WTC11 (cell line): ENCODE measurements at regions not wholly inside any gene's neighbourhood (a gene's known extent, or its start where the extent isn't known, plus 50 kb on each side); places are given as distances from the start of the nearest gene placed in this dataset.

Experiments used
- ATAC-seq: fragments of 200-7000 bp; cut with Tn5 transposase; 2 replicates; pipeline ENCODE4 v1.10.0; 2021; ENCODE audit warnings: mild to moderate bottlenecking, moderate library complexity
- CTCF ChIA-PET: fragments of 300-600 bp; sonication (Branson Sonifier 250); formaldehyde crosslinking; loops from one replicate; lab custom pipeline; 2021; ENCODE audit warnings: antibody characterized with exemption; lab: Charles Lee
- POLR2A ChIA-PET: fragments of 350-600 bp; sonication (Branson Sonifier 250); formaldehyde crosslinking; loops from one replicate; lab custom pipeline; 2021; ENCODE audit warnings: antibody characterized with exemption; lab: Charles Lee
- DNase-seq: peaks from one replicate; pipeline ENCODE4 v3.0.0; 2021; ENCODE audit warnings: low spot score
- H3K27ac Mint-ChIP-seq: 2 replicates; pipeline ENCODE4 v1.8.0; 2021; ENCODE audit warnings: mixed read lengths
- H3K27me3 Mint-ChIP-seq: 2 replicates; pipeline ENCODE4 v1.8.0; 2021; ENCODE audit warnings: low read depth, mild to moderate bottlenecking, moderate library complexity, mixed read lengths
- H3K36me3 Mint-ChIP-seq: 2 replicates; pipeline ENCODE4 v1.8.0; 2021; ENCODE audit warnings: mixed read lengths
- H3K4me1 Mint-ChIP-seq: 2 replicates; pipeline ENCODE4 v1.8.0; 2022; ENCODE audit warnings: mixed read lengths
- H3K4me3 Mint-ChIP-seq: 2 replicates; pipeline ENCODE4 v1.8.0; 2021; ENCODE audit warnings: mild to moderate bottlenecking, moderate library complexity, mixed read lengths
- H3K9me3 Mint-ChIP-seq: 2 replicates; pipeline ENCODE4 v1.8.0; 2021; ENCODE audit warnings: mixed read lengths
- ATF1 ChIP-seq: sonication (generic); formaldehyde crosslinking; IDR thresholded peaks from 2 replicates; pipeline ENCODE4 v1.8.1; 2023; ENCODE audit warnings: mild to moderate bottlenecking, moderate library complexity, missing genetic modification reagents
- CREB1 ChIP-seq: sonication (generic); formaldehyde crosslinking; IDR thresholded peaks from 2 replicates; pipeline ENCODE4 v1.8.0; 2023; ENCODE audit warnings: mild to moderate bottlenecking, missing genetic modification reagents
- ELF4 ChIP-seq: sonication (generic); formaldehyde crosslinking; IDR thresholded peaks from 2 replicates; pipeline ENCODE4 v1.8.1; 2022; ENCODE audit warnings: low read depth, mild to moderate bottlenecking, moderate library complexity, missing genetic modification reagents
- EMX1 ChIP-seq: fragments of 250-450 bp; sonication (Bioruptor Pico); IDR thresholded peaks from 2 replicates; pipeline ENCODE4 v1.8.0; 2021; ENCODE audit warnings: mild to moderate bottlenecking
- GABPB1 ChIP-seq: sonication (generic); formaldehyde crosslinking; IDR thresholded peaks from 2 replicates; pipeline ENCODE4 v1.8.1; 2023; ENCODE audit warnings: mild to moderate bottlenecking, missing genetic modification reagents
- GRHL2 ChIP-seq: fragments of 250-450 bp; sonication (Bioruptor Pico); IDR thresholded peaks from 2 replicates; pipeline ENCODE4 v1.8.0; 2022; ENCODE audit warnings: mild to moderate bottlenecking, moderate library complexity; ENCODE audit not compliant: insufficient replicate concordance, severe bottlenecking
- IRF2 ChIP-seq: sonication (generic); formaldehyde crosslinking; IDR thresholded peaks from 2 replicates; pipeline ENCODE4 v1.8.0; 2022; ENCODE audit warnings: low read depth, missing genetic modification reagents, borderline replicate concordance
- NR3C1 ChIP-seq: sonication (generic); formaldehyde crosslinking; conservative IDR thresholded peaks from 2 replicates; pipeline ENCODE4 v1.8.1; 2023; ENCODE audit warnings: low read depth, mild to moderate bottlenecking, missing genetic modification reagents
- TEAD1 ChIP-seq: sonication (generic); formaldehyde crosslinking; IDR thresholded peaks from 2 replicates; pipeline ENCODE4 v1.8.0; 2022; ENCODE audit warnings: mild to moderate bottlenecking, missing genetic modification reagents
- TP53 ChIP-seq: sonication (generic); formaldehyde crosslinking; IDR thresholded peaks from 2 replicates; pipeline ENCODE4 v1.8.1; 2023; ENCODE audit warnings: mild to moderate bottlenecking, missing genetic modification reagents
- ZNF232 ChIP-seq: sonication (generic); formaldehyde crosslinking; IDR thresholded peaks from 2 replicates; pipeline ENCODE4 v1.8.0; 2022; ENCODE audit warnings: mild to moderate bottlenecking, missing genetic modification reagents
- ZNF317 ChIP-seq: sonication (generic); formaldehyde crosslinking; IDR thresholded peaks from 2 replicates; pipeline ENCODE4 v1.8.1; 2023; ENCODE audit warnings: low read depth, mild to moderate bottlenecking, moderate library complexity, missing genetic modification reagents, borderline replicate concordance
- TF ChIP-seq, protein P1 (sequence below): fragments of 250-450 bp; sonication (Bioruptor Pico); conservative IDR thresholded peaks from 2 replicates; pipeline ENCODE4 v1.9.0; 2021; ENCODE audit warnings: mild to moderate bottlenecking
- TF ChIP-seq, protein P2 (sequence below): fragments of 250-450 bp; sonication (Bioruptor Pico); IDR thresholded peaks from 2 replicates; pipeline ENCODE4 v1.9.0; 2021; ENCODE audit warnings: mild to moderate bottlenecking
- TF ChIP-seq, protein P3 (sequence below): fragments of 250-450 bp; sonication (Bioruptor Pico); IDR thresholded peaks from 2 replicates; pipeline ENCODE4 v1.9.0; 2021; ENCODE audit warnings: mild to moderate bottlenecking, borderline replicate concordance
- TF ChIP-seq, protein P4 (sequence below): sonication (generic); formaldehyde crosslinking; IDR thresholded peaks from 2 replicates; pipeline ENCODE4 v1.8.1; 2023; ENCODE audit warnings: mild to moderate bottlenecking, missing genetic modification reagents, moderate library complexity
- TF ChIP-seq, protein P5 (sequence below): sonication (generic); formaldehyde crosslinking; conservative IDR thresholded peaks from 2 replicates; pipeline ENCODE4 v1.8.1; 2023; ENCODE audit warnings: mild to moderate bottlenecking, low read depth, missing genetic modification reagents, moderate library complexity
- TF ChIP-seq, protein P6 (sequence below): sonication (generic); formaldehyde crosslinking; IDR thresholded peaks from 2 replicates; pipeline ENCODE4 v1.8.0; 2023; ENCODE audit warnings: mild to moderate bottlenecking, missing genetic modification reagents

DNA sequence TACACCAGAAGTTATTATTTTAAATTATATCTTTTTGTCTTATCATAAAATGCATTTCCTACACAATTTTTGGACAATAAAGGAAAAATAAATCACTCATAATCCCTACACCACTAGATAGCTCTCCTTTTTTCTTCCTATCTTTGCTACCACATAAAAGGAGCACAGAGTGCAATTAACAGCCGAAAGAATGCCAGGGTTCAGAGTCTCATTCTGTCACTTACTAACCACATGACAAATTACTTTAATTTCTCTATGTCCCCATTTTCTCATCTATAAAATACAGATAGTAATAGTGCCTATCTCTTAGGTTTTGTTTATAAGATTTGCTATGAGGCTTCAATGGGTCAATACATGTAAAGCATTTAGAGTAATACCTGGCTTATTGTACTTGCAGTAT is 158.7 kb upstream of the GRIN3A start (continued):
- TF ChIP-seq, protein P1, sequence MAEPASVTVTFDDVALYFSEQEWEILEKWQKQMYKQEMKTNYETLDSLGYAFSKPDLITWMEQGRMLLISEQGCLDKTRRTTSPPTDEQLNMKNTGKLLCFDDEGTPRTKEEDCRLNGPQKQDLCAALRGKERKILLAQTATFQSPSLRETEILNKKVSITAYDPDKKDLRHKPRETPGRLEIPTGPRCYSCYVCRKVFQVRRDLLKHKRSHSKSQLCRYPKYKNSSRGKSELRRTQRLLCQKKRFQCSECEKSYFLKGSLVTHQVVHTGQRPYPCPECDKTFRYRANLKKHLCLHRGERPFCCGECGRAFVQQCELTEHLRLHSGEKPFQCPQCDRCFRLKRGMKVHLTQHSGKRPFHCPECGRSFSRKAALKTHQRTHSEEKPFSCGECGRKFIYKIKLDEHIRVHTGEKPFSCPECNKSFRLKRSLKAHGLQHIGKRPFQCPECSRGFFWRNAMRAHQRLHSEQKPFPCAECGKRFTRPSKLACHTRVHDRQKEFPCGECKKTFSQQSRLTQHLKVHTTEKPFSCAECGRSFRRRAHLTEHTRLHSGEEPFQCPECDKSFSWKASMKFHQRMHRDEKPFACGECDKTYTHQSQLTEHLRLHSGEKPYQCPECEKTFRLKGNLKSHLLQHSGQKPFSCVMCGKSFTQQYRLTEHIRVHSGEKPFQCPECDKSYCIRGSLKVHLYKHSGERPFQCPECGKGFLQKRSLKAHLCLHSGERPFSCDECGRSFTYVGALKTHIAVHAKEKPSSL (CRISPR knock-in tag): no peak
- TF ChIP-seq, protein P2, sequence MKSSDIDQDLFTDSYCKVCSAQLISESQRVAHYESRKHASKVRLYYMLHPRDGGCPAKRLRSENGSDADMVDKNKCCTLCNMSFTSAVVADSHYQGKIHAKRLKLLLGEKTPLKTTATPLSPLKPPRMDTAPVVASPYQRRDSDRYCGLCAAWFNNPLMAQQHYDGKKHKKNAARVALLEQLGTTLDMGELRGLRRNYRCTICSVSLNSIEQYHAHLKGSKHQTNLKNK: no peak
- no peak for TF ChIP-seq ZNF317 (CRISPR knock-in tag)
- TF ChIP-seq, all 79 proteins: peak for 0

DNA sequence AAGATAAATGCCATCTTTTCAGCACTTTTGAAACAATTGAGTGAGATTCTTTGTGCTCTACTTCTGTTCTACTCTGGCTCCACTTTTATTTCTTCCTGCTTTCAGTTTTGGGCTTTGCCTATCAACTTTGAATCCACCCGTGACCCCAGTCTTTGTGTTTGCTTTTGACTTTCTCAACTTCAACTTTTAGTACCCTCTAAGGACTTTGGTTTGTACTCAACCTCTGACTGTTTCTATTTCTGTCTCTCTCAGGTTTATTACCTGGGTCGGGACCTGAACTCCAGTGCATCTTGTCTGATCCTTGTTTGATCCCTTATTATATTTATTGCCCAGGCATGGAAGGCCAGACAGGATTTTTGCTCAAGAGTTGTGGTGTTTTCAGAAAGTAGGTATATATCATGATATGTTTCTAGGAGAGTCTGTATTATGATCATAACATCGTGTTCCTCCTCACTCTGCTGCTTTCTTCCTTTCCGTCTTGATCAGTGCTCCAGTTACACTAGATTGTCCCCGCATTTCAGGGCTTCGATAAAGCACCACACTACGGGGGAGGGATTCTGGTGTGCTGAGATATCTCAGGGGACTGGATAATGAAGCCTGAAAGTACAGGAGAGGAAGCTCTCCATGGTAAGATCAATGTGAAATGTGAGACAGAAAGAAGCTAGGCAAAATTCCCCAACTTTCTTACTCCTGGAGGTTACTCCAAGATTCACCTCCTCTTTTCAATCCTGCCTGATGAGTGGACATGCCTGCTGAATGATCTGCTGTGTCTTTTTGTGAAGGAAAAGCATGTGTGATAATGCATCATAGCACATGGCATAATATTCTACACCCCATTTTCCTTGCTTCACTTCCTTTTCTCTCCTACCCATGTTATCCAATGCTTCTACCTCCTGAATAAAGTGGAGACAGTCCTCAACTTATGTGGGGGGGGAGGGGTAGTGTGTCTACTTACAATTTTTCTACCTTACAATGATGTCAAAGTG is 155.5 kb upstream of the GRIN3A start:
- POLR2A ChIA-PET: no interaction called here
- no peak for DNase-seq
- no peak for ATAC-seq
- CTCF ChIA-PET: no interaction called here
- no peak overlapping the region for H3K27ac Mint-ChIP-seq
- H3K27me3 Mint-ChIP-seq: no peaks in the 10 kb centered on the region
- H3K4me3 Mint-ChIP-seq: no peak overlapping the region
- H3K4me1 Mint-ChIP-seq: peaks cover 2% of the 10 kb centered on the region; the same call in 1 of the 2 replicates
- H3K9me3 Mint-ChIP-seq: no peaks in the 10 kb centered on the region
- H3K36me3 Mint-ChIP-seq: no peaks in the 10 kb centered on the region
- TF ChIP-seq GRHL2 (CRISPR knock-in tag): no peak
- no peak for TF ChIP-seq TP53 (CRISPR knock-in tag)
- no peak for TF ChIP-seq NR3C1 (CRISPR knock-in tag)
- no peak for TF ChIP-seq EMX1
- no peak for TF ChIP-seq CREB1 (CRISPR knock-in tag)
- no peak for TF ChIP-seq ELF4 (CRISPR knock-in tag)
- TF ChIP-seq, protein P3, sequence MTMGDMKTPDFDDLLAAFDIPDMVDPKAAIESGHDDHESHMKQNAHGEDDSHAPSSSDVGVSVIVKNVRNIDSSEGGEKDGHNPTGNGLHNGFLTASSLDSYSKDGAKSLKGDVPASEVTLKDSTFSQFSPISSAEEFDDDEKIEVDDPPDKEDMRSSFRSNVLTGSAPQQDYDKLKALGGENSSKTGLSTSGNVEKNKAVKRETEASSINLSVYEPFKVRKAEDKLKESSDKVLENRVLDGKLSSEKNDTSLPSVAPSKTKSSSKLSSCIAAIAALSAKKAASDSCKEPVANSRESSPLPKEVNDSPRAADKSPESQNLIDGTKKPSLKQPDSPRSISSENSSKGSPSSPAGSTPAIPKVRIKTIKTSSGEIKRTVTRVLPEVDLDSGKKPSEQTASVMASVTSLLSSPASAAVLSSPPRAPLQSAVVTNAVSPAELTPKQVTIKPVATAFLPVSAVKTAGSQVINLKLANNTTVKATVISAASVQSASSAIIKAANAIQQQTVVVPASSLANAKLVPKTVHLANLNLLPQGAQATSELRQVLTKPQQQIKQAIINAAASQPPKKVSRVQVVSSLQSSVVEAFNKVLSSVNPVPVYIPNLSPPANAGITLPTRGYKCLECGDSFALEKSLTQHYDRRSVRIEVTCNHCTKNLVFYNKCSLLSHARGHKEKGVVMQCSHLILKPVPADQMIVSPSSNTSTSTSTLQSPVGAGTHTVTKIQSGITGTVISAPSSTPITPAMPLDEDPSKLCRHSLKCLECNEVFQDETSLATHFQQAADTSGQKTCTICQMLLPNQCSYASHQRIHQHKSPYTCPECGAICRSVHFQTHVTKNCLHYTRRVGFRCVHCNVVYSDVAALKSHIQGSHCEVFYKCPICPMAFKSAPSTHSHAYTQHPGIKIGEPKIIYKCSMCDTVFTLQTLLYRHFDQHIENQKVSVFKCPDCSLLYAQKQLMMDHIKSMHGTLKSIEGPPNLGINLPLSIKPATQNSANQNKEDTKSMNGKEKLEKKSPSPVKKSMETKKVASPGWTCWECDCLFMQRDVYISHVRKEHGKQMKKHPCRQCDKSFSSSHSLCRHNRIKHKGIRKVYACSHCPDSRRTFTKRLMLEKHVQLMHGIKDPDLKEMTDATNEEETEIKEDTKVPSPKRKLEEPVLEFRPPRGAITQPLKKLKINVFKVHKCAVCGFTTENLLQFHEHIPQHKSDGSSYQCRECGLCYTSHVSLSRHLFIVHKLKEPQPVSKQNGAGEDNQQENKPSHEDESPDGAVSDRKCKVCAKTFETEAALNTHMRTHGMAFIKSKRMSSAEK (CRISPR knock-in tag): no peak
- no peak for TF ChIP-seq TEAD1 (CRISPR knock-in tag)
- TF ChIP-seq GABPB1 (CRISPR knock-in tag): no peak
- TF ChIP-seq, protein P4, sequence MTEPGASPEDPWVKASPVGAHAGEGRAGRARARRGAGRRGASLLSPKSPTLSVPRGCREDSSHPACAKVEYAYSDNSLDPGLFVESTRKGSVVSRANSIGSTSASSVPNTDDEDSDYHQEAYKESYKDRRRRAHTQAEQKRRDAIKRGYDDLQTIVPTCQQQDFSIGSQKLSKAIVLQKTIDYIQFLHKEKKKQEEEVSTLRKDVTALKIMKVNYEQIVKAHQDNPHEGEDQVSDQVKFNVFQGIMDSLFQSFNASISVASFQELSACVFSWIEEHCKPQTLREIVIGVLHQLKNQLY (CRISPR knock-in tag): no peak
- no peak for TF ChIP-seq ZNF232 (CRISPR knock-in tag)
- TF ChIP-seq, protein P5, sequence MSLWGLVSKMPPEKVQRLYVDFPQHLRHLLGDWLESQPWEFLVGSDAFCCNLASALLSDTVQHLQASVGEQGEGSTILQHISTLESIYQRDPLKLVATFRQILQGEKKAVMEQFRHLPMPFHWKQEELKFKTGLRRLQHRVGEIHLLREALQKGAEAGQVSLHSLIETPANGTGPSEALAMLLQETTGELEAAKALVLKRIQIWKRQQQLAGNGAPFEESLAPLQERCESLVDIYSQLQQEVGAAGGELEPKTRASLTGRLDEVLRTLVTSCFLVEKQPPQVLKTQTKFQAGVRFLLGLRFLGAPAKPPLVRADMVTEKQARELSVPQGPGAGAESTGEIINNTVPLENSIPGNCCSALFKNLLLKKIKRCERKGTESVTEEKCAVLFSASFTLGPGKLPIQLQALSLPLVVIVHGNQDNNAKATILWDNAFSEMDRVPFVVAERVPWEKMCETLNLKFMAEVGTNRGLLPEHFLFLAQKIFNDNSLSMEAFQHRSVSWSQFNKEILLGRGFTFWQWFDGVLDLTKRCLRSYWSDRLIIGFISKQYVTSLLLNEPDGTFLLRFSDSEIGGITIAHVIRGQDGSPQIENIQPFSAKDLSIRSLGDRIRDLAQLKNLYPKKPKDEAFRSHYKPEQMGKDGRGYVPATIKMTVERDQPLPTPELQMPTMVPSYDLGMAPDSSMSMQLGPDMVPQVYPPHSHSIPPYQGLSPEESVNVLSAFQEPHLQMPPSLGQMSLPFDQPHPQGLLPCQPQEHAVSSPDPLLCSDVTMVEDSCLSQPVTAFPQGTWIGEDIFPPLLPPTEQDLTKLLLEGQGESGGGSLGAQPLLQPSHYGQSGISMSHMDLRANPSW: no peak
- TF ChIP-seq IRF2: no peak
- TF ChIP-seq, protein P6, sequence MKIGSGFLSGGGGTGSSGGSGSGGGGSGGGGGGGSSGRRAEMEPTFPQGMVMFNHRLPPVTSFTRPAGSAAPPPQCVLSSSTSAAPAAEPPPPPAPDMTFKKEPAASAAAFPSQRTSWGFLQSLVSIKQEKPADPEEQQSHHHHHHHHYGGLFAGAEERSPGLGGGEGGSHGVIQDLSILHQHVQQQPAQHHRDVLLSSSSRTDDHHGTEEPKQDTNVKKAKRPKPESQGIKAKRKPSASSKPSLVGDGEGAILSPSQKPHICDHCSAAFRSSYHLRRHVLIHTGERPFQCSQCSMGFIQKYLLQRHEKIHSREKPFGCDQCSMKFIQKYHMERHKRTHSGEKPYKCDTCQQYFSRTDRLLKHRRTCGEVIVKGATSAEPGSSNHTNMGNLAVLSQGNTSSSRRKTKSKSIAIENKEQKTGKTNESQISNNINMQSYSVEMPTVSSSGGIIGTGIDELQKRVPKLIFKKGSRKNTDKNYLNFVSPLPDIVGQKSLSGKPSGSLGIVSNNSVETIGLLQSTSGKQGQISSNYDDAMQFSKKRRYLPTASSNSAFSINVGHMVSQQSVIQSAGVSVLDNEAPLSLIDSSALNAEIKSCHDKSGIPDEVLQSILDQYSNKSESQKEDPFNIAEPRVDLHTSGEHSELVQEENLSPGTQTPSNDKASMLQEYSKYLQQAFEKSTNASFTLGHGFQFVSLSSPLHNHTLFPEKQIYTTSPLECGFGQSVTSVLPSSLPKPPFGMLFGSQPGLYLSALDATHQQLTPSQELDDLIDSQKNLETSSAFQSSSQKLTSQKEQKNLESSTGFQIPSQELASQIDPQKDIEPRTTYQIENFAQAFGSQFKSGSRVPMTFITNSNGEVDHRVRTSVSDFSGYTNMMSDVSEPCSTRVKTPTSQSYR: no peak
- TF ChIP-seq ATF1 (CRISPR knock-in tag): no peak
